Heart left ventricle (tissue), 16 donors: ENCODE measurements at regions not wholly inside any gene's neighbourhood (a gene's known extent, or its start where the extent isn't known, plus 50 kb on each side); places are given as distances from the start of the nearest gene placed in this dataset.

Experiments
- ATAC-seq, 4 donors: fragments of 200-7000 bp; cut with Tn5 transposase; one replicate each; pipeline ENCODE4 v1.9.1; 2020 to 2022; ENCODE audit warnings: moderate library complexity in 4 of 4, mild to moderate bottlenecking in 3 of 4, moderate number of reproducible peaks in 1 of 4
- DNase-seq, 5 donors: peaks; one replicate each; pipeline ENCODE4 v3.0.0-alpha.2; 2020
- H3K27ac ChIP-seq, 12 donors: fragments of 200-600 bp; sonication (generic) in 4 of 12; one replicate each; pipeline versions ENCODE4 v1.5.0 to v1.8.0; 2016 to 2022; ENCODE audit warnings: mild to moderate bottlenecking in 2 of 12
- H3K27me3 ChIP-seq, 9 donors: fragments of 200-600 bp; sonication (generic) in 2 of 9; one replicate each; pipeline versions ENCODE4 v1.5.1 to v1.8.0; 2016 to 2022; ENCODE audit warnings: mild to moderate bottlenecking in 3 of 9
- H3K36me3 ChIP-seq, 9 donors: fragments of 200-600 bp; sonication (generic) in 2 of 9; one replicate each; pipeline versions ENCODE4 v1.5.0 to v1.8.0; 2018 to 2022; ENCODE audit warnings: mild to moderate bottlenecking in 2 of 9
- H3K4me1 ChIP-seq, 12 donors: fragments of 200-600 bp; sonication (generic) in 4 of 12; one replicate each; pipeline versions ENCODE4 v1.5.0 to v1.8.0; 2016 to 2022; ENCODE audit warnings: mild to moderate bottlenecking in 3 of 12
- H3K4me3 ChIP-seq, 12 donors: fragments of 200-600 bp; sonication (generic) in 4 of 12; one replicate each; pipeline versions ENCODE4 v1.5.0 to v1.8.0; 2017 to 2022; ENCODE audit warnings: mild to moderate bottlenecking in 9 of 12, moderate library complexity in 4 of 12
- H3K9me3 ChIP-seq, 12 donors: fragments of 200-600 bp; sonication (generic) in 4 of 12; one replicate each; pipeline versions ENCODE4 v1.5.0 to v1.8.0; 2016 to 2022; ENCODE audit warnings: mild to moderate bottlenecking in 1 of 12
- POLR2A ChIP-seq, 2 donors: fragments of 450-650 bp; IDR thresholded peaks; one replicate each; pipeline ENCODE4 v1.6.1; 2017; ENCODE audit warnings: antibody characterized with exemption in 2 of 2, mild to moderate bottlenecking in 2 of 2, moderate library complexity in 2 of 2
- WGBS, 4 donors: extraction: QIAGEN DNeasy Blood & Tissue Kit in 2 of 4; methylation state at CpG; one replicate each; pipeline versions ENCODE4 v1.1.5 to v1.1.7; 2013 to 2018; 5-methylcytosine and 5-hydroxymethylcytosine counted together
- intact Hi-C, 10 donors: fragments of 100-400 bp; cut with DNase I; formaldehyde crosslinking; loops; one replicate each; pipeline versions ENCODE4 v1.11.1 to v1.14.2; 2022
- TF ChIP-seq, protein P1 (sequence below), 12 donors: fragments of 200-600 bp; sonication (generic) in 4 of 12; IDR thresholded peaks; one replicate each; pipeline versions ENCODE4 v1.5.0 to v1.8.0; 2018 to 2022; ENCODE audit warnings: antibody characterized with exemption in 12 of 12, mild to moderate bottlenecking in 5 of 12
- donor health status: ischemic (EF 13 %, LVEDD 7.1; RV severe dilation, severe dysfunction).
- donor health status: healthy with polysubstance abuse.
- donor health status: DM: no; HTN: yes; CAD: no.
- donor health status: DM: no; HTN: no; CAD: no.
- donor health status: ischemic (EF 25% LVEDD 6.9; RV normal size, moderate dysfunction).
- donor health status: ischemic (EF 25% LVEDD 5.7; RV mildly dilated, moderate dysfunction).
- donor health status: healthy.
- donor health status: DM: yes; HTN: yes; CAD: no.
- donor health status: ischemic (EF 35%, LVEDD 5.7; RV mildly dilated, moderate dysfunction).
- donor health status: nonischemic (EF 11% LVEDD 7.7; RV severe dilation, severe dysfunction).
- donor health status: DM: yes; HTN: yes; CAD: no.
- donor health status: PGD.
- donor health status: ischemic (EF 29% LVEDD 5.4; RV normal size, mild dysfunction).
- donor health status: nonischemic (EF 23%, LVEDD 6.1; RV moderate dilation, normal function).

DNA sequence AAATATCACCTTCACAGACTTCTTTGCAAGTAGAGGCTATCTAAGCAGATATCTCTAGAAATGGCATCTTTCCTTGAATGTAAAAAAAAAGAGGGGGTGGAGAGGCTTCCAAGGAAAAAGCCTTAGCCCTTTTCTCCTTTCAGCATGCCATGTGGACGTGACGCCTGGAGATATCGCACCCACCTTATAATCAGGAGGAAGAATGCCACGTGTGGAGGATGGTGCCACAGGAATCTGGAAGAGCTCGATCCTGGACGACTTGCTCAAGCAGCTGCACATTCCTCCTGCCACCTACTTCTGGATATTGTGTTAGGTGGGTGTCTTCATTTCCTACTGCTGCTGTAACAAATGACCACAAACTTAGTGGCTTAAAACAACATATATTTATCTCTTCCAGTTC lies 203.6 kb downstream of the NUAK1 start:
- peaks cover 0 to 23% (median 7%) of the 10 kb centered on the region in 12 donors for H3K4me1 ChIP-seq
- H3K4me3 ChIP-seq, result no peak overlapping the region
- no peaks in the 10 kb centered on the region for H3K9me3 ChIP-seq
- DNase-seq (no peak), ATAC-seq (no peak)
- WGBS, 4 donors, result 48 to 72% (median 57%) methylated on average over 6 of the region's 6 CpGs
- intact Hi-C loops, result no loop called here
- no peaks in the 10 kb centered on the region for H3K27me3 ChIP-seq
- H3K36me3 ChIP-seq, result no peaks in the 10 kb centered on the region
- H3K27ac ChIP-seq, result no peak overlapping the region
- TF ChIP-seq, protein P1, sequence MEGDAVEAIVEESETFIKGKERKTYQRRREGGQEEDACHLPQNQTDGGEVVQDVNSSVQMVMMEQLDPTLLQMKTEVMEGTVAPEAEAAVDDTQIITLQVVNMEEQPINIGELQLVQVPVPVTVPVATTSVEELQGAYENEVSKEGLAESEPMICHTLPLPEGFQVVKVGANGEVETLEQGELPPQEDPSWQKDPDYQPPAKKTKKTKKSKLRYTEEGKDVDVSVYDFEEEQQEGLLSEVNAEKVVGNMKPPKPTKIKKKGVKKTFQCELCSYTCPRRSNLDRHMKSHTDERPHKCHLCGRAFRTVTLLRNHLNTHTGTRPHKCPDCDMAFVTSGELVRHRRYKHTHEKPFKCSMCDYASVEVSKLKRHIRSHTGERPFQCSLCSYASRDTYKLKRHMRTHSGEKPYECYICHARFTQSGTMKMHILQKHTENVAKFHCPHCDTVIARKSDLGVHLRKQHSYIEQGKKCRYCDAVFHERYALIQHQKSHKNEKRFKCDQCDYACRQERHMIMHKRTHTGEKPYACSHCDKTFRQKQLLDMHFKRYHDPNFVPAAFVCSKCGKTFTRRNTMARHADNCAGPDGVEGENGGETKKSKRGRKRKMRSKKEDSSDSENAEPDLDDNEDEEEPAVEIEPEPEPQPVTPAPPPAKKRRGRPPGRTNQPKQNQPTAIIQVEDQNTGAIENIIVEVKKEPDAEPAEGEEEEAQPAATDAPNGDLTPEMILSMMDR (IDR thresholded peaks at IDR 0.05), result no peak
- TF ChIP-seq POLR2A (IDR thresholded peaks at IDR 0.05), result no peak

DNA sequence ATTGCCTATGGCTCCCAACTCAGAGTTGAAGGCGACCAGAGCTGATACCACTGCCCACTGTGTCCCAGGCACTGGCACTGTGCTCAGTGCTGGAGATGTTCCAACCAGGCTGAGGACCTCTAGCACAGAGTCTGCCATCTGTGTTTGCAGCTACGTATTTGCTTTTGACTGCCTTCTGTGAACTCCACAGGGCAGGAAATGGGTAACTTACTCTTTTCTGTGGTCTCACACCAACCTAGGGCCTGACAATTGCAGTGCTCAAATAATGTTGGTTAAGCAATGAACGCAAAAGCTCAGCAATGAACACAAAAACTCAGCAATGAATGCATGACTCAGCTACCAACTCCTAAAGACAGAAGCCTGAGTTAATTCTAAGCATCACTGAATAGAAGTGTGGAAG lies 202.8 kb downstream of the NUAK1 start:
- Histone ChIP-seq H3K27me3 (no peaks in the 10 kb centered on the region), H3K4me3 (no peak overlapping the region), H3K9me3 (no peaks in the 10 kb centered on the region), H3K4me1 (peaks cover 0 to 19% (median 7%) of the 10 kb centered on the region in 12 donors), H3K36me3 (no peaks in the 10 kb centered on the region), H3K27ac (no peak overlapping the region)
- WGBS, 4 donors, result 68 to 82% (median 69%) methylated on average over 3 of the region's 3 CpGs
- intact Hi-C loops, result no loop called here
- TF ChIP-seq, protein P1 (IDR thresholded peaks at IDR 0.05), result no peak
- TF ChIP-seq POLR2A (IDR thresholded peaks at IDR 0.05), result no peak
- DNase-seq, result no peak
- ATAC-seq, result peak in 1 of 4 donors; percentile 38

DNA sequence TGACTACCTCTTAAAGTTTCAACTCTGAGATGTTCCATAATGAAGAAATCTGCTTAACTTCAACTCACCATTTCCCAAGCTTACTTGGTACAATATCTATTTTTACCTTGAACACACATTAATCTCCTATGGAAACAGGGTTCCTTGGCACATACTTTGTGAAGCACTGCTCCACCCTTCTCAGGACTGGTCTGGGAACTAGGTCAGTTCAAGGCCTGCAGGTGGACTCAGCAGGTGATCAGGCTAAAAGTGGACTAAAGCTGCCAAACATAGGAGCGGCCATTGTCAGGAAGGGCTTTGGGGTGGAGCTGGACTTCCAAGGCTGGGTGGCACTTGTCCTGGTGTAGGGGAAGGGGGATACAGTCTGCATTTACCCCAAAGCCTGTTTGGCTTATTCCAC lies 202.3 kb downstream of the NUAK1 start:
- WGBS, 4 donors, result 79 to 100% (median 91%) methylated on average over 1 of the region's 1 CpG
- Histone ChIP-seq H3K27ac (no peak overlapping the region), H3K9me3 (no peaks in the 10 kb centered on the region), H3K27me3 (no peaks in the 10 kb centered on the region), H3K4me3 (no peak overlapping the region), H3K4me1 (peaks cover 0 to 19% (median 6%) of the 10 kb centered on the region in 12 donors), H3K36me3 (no peaks in the 10 kb centered on the region)
- intact Hi-C loops, result no loop called here
- TF ChIP-seq POLR2A (IDR thresholded peaks at IDR 0.05), result no peak
- TF ChIP-seq, protein P1 (IDR thresholded peaks at IDR 0.05), result no peak
- no peak for ATAC-seq
- no peak for DNase-seq

DNA sequence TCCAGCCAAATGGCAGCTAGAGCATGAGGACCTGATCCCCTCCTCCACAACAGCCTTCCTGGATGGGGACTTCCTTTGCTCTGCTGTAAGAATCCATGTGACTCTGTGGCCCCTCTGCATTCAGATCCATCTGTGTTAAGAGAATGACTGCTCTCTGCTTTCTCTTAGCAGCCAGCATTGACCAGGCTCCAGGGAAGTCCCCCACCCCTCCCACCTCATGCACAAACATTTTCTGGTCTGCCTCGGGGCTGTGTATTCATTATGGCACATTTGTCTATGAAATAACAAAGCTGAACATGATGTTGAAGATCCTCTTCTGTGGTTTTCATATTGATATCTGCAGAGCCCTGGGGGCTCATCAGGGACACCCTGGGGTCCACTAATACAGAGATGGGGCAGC lies 201.7 kb downstream of the NUAK1 start:
- 23 to 73% (median 62%) methylated on average over 1 of the region's 1 CpG for WGBS, 4 donors
- intact Hi-C loops, result no loop called here
- Histone ChIP-seq H3K36me3 (no peaks in the 10 kb centered on the region), H3K4me1 (peaks cover 0 to 19% (median 5%) of the 10 kb centered on the region in 12 donors), H3K27ac (no peak overlapping the region), H3K27me3 (no peaks in the 10 kb centered on the region), H3K9me3 (no peaks in the 10 kb centered on the region), H3K4me3 (no peak overlapping the region)
- no peak for DNase-seq
- TF ChIP-seq, protein P1 (IDR thresholded peaks at IDR 0.05), result no peak
- no peak for TF ChIP-seq POLR2A (IDR thresholded peaks at IDR 0.05)
- no peak for ATAC-seq
